ENCODE measurements at regions not wholly inside any gene's neighbourhood (a gene's known extent, or its start where the extent isn't known, plus 50 kb on each side); places are given as distances from the start of the nearest gene placed in this dataset.

DNA sequence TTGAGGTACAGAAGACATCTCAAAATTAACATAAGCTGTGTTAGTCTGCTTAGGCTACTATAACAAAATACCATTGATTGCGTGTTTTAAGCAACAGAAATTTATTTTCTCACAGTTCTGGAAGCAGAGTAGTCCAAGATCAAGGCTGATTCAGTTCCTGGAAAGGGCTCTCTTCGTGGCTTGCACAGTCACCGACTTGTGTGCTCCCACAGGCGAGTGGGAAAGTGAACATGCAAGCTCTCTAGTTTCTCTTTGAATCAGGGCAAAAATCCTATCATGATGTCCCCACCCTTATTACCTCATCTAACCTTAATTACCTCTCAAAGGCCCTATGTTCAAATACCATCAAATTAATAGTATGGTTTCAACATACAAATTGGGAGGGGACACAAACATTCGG is 505.9 kb downstream of the ZIC1 start:
- Mint-ChIP-seq H3K9me3 (ENCODE audit: low read depth) (peaks cover 12% of the 10 kb centered on the region), H3K4me3 (ENCODE audit: unreplicated experiment) (no peak overlapping the region), H3K4me1 (ENCODE audit: low read depth) (no peaks in the 10 kb centered on the region), H3K27me3 (ENCODE audit: low read depth) (no peaks in the 10 kb centered on the region), H3K36me3 (ENCODE audit: low read depth) (no peaks in the 10 kb centered on the region), H3K27ac (ENCODE audit: unreplicated experiment) (no peak overlapping the region)
- TF ChIP-seq, protein P1, sequence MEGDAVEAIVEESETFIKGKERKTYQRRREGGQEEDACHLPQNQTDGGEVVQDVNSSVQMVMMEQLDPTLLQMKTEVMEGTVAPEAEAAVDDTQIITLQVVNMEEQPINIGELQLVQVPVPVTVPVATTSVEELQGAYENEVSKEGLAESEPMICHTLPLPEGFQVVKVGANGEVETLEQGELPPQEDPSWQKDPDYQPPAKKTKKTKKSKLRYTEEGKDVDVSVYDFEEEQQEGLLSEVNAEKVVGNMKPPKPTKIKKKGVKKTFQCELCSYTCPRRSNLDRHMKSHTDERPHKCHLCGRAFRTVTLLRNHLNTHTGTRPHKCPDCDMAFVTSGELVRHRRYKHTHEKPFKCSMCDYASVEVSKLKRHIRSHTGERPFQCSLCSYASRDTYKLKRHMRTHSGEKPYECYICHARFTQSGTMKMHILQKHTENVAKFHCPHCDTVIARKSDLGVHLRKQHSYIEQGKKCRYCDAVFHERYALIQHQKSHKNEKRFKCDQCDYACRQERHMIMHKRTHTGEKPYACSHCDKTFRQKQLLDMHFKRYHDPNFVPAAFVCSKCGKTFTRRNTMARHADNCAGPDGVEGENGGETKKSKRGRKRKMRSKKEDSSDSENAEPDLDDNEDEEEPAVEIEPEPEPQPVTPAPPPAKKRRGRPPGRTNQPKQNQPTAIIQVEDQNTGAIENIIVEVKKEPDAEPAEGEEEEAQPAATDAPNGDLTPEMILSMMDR (IDR thresholded peaks at IDR 0.05), result no peak
- DNase-seq (ENCODE audit: low spot score), result no peak

DNA sequence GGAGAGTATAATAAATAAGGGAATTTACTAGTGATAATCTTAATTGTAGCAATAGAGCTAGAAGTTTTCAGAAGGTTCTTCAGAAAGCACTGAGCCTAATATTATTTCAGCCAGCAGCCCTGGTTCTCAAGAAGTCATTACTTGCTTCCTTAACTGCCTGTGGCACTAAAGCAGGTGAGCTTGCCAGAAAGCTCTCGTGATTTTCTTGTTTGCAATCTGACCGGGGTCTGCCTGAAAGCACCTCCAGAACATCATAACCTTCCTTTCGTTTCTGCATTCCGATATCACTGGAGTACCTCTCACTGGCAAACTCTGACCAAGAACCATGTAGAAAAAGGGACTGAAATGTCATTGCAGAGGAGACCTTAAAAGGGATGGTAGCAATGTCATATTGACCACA is 510.3 kb downstream of the ZIC1 start:
- Mint-ChIP-seq H3K27ac (ENCODE audit: unreplicated experiment) (no peak overlapping the region), H3K4me1 (ENCODE audit: low read depth) (peaks cover 16% of the 10 kb centered on the region), H3K36me3 (ENCODE audit: low read depth) (no peaks in the 10 kb centered on the region), H3K4me3 (ENCODE audit: unreplicated experiment) (no peak overlapping the region), H3K9me3 (ENCODE audit: low read depth) (no peaks in the 10 kb centered on the region), H3K27me3 (ENCODE audit: low read depth) (no peaks in the 10 kb centered on the region)
- no peak for DNase-seq (ENCODE audit: low spot score)
- TF ChIP-seq, protein P1 (IDR thresholded peaks at IDR 0.05), result no peak

DNA sequence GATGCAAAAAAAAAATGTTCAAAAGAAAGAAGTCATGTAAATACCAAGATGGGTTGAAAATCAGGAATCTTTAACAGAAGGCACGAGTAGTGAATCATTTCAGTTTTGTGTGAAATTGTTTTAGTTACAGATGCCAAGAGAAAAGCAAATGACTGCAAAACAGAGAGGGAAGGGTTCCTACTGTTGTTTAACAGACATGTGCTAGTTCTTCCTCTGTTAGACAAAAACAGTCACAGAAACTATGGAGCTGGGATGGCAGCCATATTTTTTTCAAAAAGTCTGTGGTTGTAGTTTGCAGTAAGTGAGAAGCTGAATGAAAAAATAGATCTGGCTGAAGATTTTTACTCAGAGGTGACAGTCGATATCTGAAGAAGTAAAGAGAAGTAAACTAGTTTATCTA is 511.9 kb downstream of the ZIC1 start:
- DNase-seq (ENCODE audit: low spot score), result no peak
- H3K4me1 Mint-ChIP-seq (ENCODE audit: low read depth), result peaks cover 25% of the 10 kb centered on the region
- H3K27me3 Mint-ChIP-seq (ENCODE audit: low read depth), result no peaks in the 10 kb centered on the region
- no peak overlapping the region for H3K4me3 Mint-ChIP-seq (ENCODE audit: unreplicated experiment)
- no peaks in the 10 kb centered on the region for H3K9me3 Mint-ChIP-seq (ENCODE audit: low read depth)
- peak overlapping the region; percentile 50 for H3K27ac Mint-ChIP-seq (ENCODE audit: unreplicated experiment)
- TF ChIP-seq, protein P1 (IDR thresholded peaks at IDR 0.05), result no peak
- H3K36me3 Mint-ChIP-seq (ENCODE audit: low read depth), result no peaks in the 10 kb centered on the region

DNA sequence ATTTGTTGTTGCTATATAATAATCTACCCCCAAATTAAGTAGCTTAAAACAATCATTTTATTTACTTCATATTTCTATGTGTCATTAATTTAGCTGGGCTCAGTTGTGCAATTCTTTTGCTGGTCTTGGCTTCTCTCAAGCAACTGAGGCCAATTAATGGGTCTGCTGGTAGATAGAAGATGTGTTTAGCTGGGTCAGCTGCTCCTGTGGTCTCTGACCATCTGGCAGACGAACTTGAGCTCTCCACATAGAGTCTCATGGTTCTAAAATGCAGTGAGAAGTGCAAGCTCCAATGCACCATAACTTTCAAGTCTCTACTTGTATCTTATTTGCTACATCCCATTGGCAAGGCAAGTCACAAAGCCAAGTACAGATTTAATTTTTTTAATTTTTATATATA is 515.6 kb downstream of the ZIC1 start:
- no peak for DNase-seq (ENCODE audit: low spot score)
- Mint-ChIP-seq H3K4me3 (ENCODE audit: unreplicated experiment) (no peak overlapping the region), H3K9me3 (ENCODE audit: low read depth) (no peaks in the 10 kb centered on the region), H3K27ac (ENCODE audit: unreplicated experiment) (no peak overlapping the region), H3K4me1 (ENCODE audit: low read depth) (peaks cover 27% of the 10 kb centered on the region), H3K36me3 (ENCODE audit: low read depth) (no peaks in the 10 kb centered on the region), H3K27me3 (ENCODE audit: low read depth) (no peaks in the 10 kb centered on the region)
- TF ChIP-seq, protein P1 (IDR thresholded peaks at IDR 0.05), result no peak

DNA sequence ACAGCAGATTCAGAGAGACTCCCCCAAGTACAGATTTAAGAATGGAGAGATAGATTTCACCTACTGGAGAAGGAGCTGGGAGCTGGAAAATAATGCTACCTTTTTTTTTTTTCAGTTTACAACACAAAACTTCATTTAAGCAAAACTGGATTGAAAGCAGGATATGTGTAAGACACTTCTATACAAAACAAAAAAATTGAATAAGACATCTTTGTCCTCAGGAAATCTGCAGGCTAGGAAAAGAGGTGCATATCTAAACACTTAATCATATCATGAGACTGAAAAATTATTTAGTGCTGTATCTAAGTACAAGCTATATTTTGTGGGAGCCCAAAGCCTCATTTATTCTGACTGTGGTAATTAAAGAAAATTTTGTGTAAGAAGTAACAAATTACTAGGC is 516.1 kb downstream of the ZIC1 start:
- TF ChIP-seq, protein P1 (IDR thresholded peaks at IDR 0.05), result no peak
- Mint-ChIP-seq H3K27ac (ENCODE audit: unreplicated experiment) (peak overlapping the region; percentile 15), H3K4me3 (ENCODE audit: unreplicated experiment) (no peak overlapping the region), H3K4me1 (ENCODE audit: low read depth) (peaks cover 33% of the 10 kb centered on the region), H3K9me3 (ENCODE audit: low read depth) (no peaks in the 10 kb centered on the region), H3K27me3 (ENCODE audit: low read depth) (no peaks in the 10 kb centered on the region), H3K36me3 (ENCODE audit: low read depth) (no peaks in the 10 kb centered on the region)
- no peak for DNase-seq (ENCODE audit: low spot score)

Measured in chondrocyte (in vitro differentiated cells).